ENCODE measurements at regions not wholly inside any gene's neighbourhood (a gene's known extent, or its start where the extent isn't known, plus 50 kb on each side); places are given as distances from the start of the nearest gene placed in this dataset.
"Not testable (repeated sequence)": the region's sequence is repeated elsewhere in the genome, so short reads cannot be mapped to it uniquely, and the experiment has no call there.

- no peak for DNase-seq (ENCODE audit: low spot score)
- no peak for TF ChIP-seq CTCF (IDR thresholded peaks at IDR 0.05; ENCODE audit: borderline replicate concordance, control extremely low read depth, extremely low read depth, insufficient read depth, missing control alignments)
- in situ Hi-C loops (cut with MboI; ENCODE audit: low sequenced_read_pairs, unreplicated experiment) = no loop called here
Observed at GRCh38 chr5:42242881-42243485, 180.3 kb upstream of the GHR start.

GRCh38 chr5:42252306-42252705 is 170.9 kb upstream of the GHR start:
- in situ Hi-C loops (cut with MboI; ENCODE audit: low sequenced_read_pairs, unreplicated experiment) = no loop called here
- TF ChIP-seq CTCF (IDR thresholded peaks at IDR 0.05; ENCODE audit: borderline replicate concordance, control extremely low read depth, extremely low read depth, insufficient read depth, missing control alignments) = no peak
- no peak for DNase-seq (ENCODE audit: low spot score)

GRCh38 chr5:42259914-42260313 is 163.3 kb upstream of the GHR start:
- in situ Hi-C loops (cut with MboI; ENCODE audit: low sequenced_read_pairs, unreplicated experiment); DNase-seq (ENCODE audit: low spot score): not testable (repeated sequence)

- no peak for TF ChIP-seq CTCF (IDR thresholded peaks at IDR 0.05; ENCODE audit: borderline replicate concordance, control extremely low read depth, extremely low read depth, insufficient read depth, missing control alignments)
- in situ Hi-C loops (cut with MboI; ENCODE audit: low sequenced_read_pairs, unreplicated experiment) = no loop called here
- DNase-seq (ENCODE audit: low spot score) = no peak
Observed at GRCh38 chr5:42267091-42267490, 156.1 kb upstream of the GHR start.

- in situ Hi-C loops (cut with MboI; ENCODE audit: low sequenced_read_pairs, unreplicated experiment) = not testable (repeated sequence)
Observed at GRCh38 chr5:42268170-42268569, 155.1 kb upstream of the GHR start.

GRCh38 chr5:42268630-42269029 is 154.6 kb upstream of the GHR start:
- in situ Hi-C loops (cut with MboI; ENCODE audit: low sequenced_read_pairs, unreplicated experiment) = no loop called here
- no peak for TF ChIP-seq CTCF (IDR thresholded peaks at IDR 0.05; ENCODE audit: borderline replicate concordance, control extremely low read depth, extremely low read depth, insufficient read depth, missing control alignments)
- DNase-seq (ENCODE audit: low spot score) = no peak

More at GRCh38 chr5:42268170-42268569, 155.1 kb upstream of the GHR start:
- not testable (repeated sequence) for DNase-seq (ENCODE audit: low spot score)

- no peak for DNase-seq (ENCODE audit: low spot score)
- in situ Hi-C loops (cut with MboI; ENCODE audit: low sequenced_read_pairs, unreplicated experiment) = no loop called here
- no peak for TF ChIP-seq CTCF (IDR thresholded peaks at IDR 0.05; ENCODE audit: borderline replicate concordance, control extremely low read depth, extremely low read depth, insufficient read depth, missing control alignments)
Observed at GRCh38 chr5:42270771-42271170, 152.5 kb upstream of the GHR start.

GRCh38 chr5:42274913-42275312 is 148.3 kb upstream of the GHR start:
- no peak for DNase-seq (ENCODE audit: low spot score)
- in situ Hi-C loops (cut with MboI; ENCODE audit: low sequenced_read_pairs, unreplicated experiment) = no loop called here
- TF ChIP-seq CTCF (IDR thresholded peaks at IDR 0.05; ENCODE audit: borderline replicate concordance, control extremely low read depth, extremely low read depth, insufficient read depth, missing control alignments) = no peak

All from GM13976 (cell line).